ENCODE measurements at regions not wholly inside any gene's neighbourhood (a gene's known extent, or its start where the extent isn't known, plus 50 kb on each side); places are given as distances from the start of the nearest gene placed in this dataset.

GRCh38 chr15:98403569-98403968 lies 244.8 kb upstream of the IGF1R start:
- Histone ChIP-seq H3K27ac (ENCODE audit: low read length) (no peak overlapping the region), H3K36me3 (ENCODE audit: control insufficient read depth, insufficient read depth, low read length) (no peaks in the 10 kb centered on the region), H3K27me3 (ENCODE audit: control insufficient read depth, insufficient read depth, low read length) (no peaks in the 10 kb centered on the region), H3K4me3 (ENCODE audit: low read length) (no peak overlapping the region), H3K4me1 (ENCODE audit: control insufficient read depth, insufficient read depth, low read length) (no peaks in the 10 kb centered on the region), H3K9me3 (ENCODE audit: control insufficient read depth, insufficient read depth, low read length) (no peaks in the 10 kb centered on the region)
- DNase-seq (ENCODE audit: low read depth, low spot score), result no peak
- no CpG with 5 or more reads among the region's 13 CpGs for WGBS (ENCODE audit: insufficient coverage, insufficient read length)

- no peaks in the 10 kb centered on the region for H3K27me3 ChIP-seq (ENCODE audit: control insufficient read depth, insufficient read depth, low read length)
- H3K27ac ChIP-seq (ENCODE audit: low read length), result no peak overlapping the region
- no peaks in the 10 kb centered on the region for H3K4me1 ChIP-seq (ENCODE audit: control insufficient read depth, insufficient read depth, low read length)
- no CpG with 5 or more reads among the region's 2 CpGs for WGBS (ENCODE audit: insufficient coverage, insufficient read length)
- H3K9me3 ChIP-seq (ENCODE audit: control insufficient read depth, insufficient read depth, low read length), result no peaks in the 10 kb centered on the region
- H3K36me3 ChIP-seq (ENCODE audit: control insufficient read depth, insufficient read depth, low read length), result no peaks in the 10 kb centered on the region
- H3K4me3 ChIP-seq (ENCODE audit: low read length), result no peak overlapping the region
- no peak for DNase-seq (ENCODE audit: low read depth, low spot score)
Observed at GRCh38 chr15:98405013-98405412, 243.3 kb upstream of the IGF1R start.

GRCh38 chr15:98408231-98408630 lies 240.1 kb upstream of the IGF1R start:
- no CpG with 5 or more reads among the region's 9 CpGs for WGBS (ENCODE audit: insufficient coverage, insufficient read length)
- Histone ChIP-seq H3K36me3 (ENCODE audit: control insufficient read depth, insufficient read depth, low read length) (no peaks in the 10 kb centered on the region), H3K4me1 (ENCODE audit: control insufficient read depth, insufficient read depth, low read length) (no peaks in the 10 kb centered on the region), H3K27me3 (ENCODE audit: control insufficient read depth, insufficient read depth, low read length) (no peaks in the 10 kb centered on the region), H3K27ac (ENCODE audit: low read length) (no peak overlapping the region), H3K4me3 (ENCODE audit: low read length) (no peak overlapping the region), H3K9me3 (ENCODE audit: control insufficient read depth, insufficient read depth, low read length) (no peaks in the 10 kb centered on the region)
- no peak for DNase-seq (ENCODE audit: low read depth, low spot score)

GRCh38 chr15:98410328-98410727 lies 238.0 kb upstream of the IGF1R start:
- no CpG with 5 or more reads among the region's 2 CpGs for WGBS (ENCODE audit: insufficient coverage, insufficient read length)
- Histone ChIP-seq H3K9me3 (ENCODE audit: control insufficient read depth, insufficient read depth, low read length) (no peaks in the 10 kb centered on the region), H3K36me3 (ENCODE audit: control insufficient read depth, insufficient read depth, low read length) (no peaks in the 10 kb centered on the region), H3K27me3 (ENCODE audit: control insufficient read depth, insufficient read depth, low read length) (no peaks in the 10 kb centered on the region), H3K4me1 (ENCODE audit: control insufficient read depth, insufficient read depth, low read length) (no peaks in the 10 kb centered on the region; the same call in 1 of the 2 replicates), H3K4me3 (ENCODE audit: low read length) (no peak overlapping the region), H3K27ac (ENCODE audit: low read length) (no peak overlapping the region)
- DNase-seq (ENCODE audit: low read depth, low spot score), result no peak

GRCh38 chr15:98412852-98413251 lies 235.5 kb upstream of the IGF1R start:
- Histone ChIP-seq H3K27me3 (ENCODE audit: control insufficient read depth, insufficient read depth, low read length) (no peaks in the 10 kb centered on the region), H3K36me3 (ENCODE audit: control insufficient read depth, insufficient read depth, low read length) (no peaks in the 10 kb centered on the region), H3K4me3 (ENCODE audit: low read length) (no peak overlapping the region), H3K27ac (ENCODE audit: low read length) (no peak overlapping the region), H3K9me3 (ENCODE audit: control insufficient read depth, insufficient read depth, low read length) (no peaks in the 10 kb centered on the region), H3K4me1 (ENCODE audit: control insufficient read depth, insufficient read depth, low read length) (no peaks in the 10 kb centered on the region; the same call in 1 of the 2 replicates)
- WGBS (ENCODE audit: insufficient coverage, insufficient read length), result no CpG with 5 or more reads among the region's 2 CpGs
- DNase-seq (ENCODE audit: low read depth, low spot score), result no peak

GRCh38 chr15:98413933-98414546 lies 234.3 kb upstream of the IGF1R start:
- no CpG with 5 or more reads among the region's 13 CpGs for WGBS (ENCODE audit: insufficient coverage, insufficient read length)
- no peaks in the 10 kb centered on the region; the same call in 1 of the 2 replicates for H3K4me1 ChIP-seq (ENCODE audit: control insufficient read depth, insufficient read depth, low read length)
- no peak overlapping the region for H3K4me3 ChIP-seq (ENCODE audit: low read length)
- H3K27me3 ChIP-seq (ENCODE audit: control insufficient read depth, insufficient read depth, low read length), result no peaks in the 10 kb centered on the region
- no peaks in the 10 kb centered on the region for H3K9me3 ChIP-seq (ENCODE audit: control insufficient read depth, insufficient read depth, low read length)
- no peak for DNase-seq (ENCODE audit: low read depth, low spot score)
- H3K27ac ChIP-seq (ENCODE audit: low read length), result no peak overlapping the region
- no peaks in the 10 kb centered on the region for H3K36me3 ChIP-seq (ENCODE audit: control insufficient read depth, insufficient read depth, low read length)

GRCh38 chr15:98416222-98416855 lies 232.0 kb upstream of the IGF1R start:
- H3K4me3 ChIP-seq (ENCODE audit: low read length), result no peak overlapping the region
- no peak overlapping the region for H3K27ac ChIP-seq (ENCODE audit: low read length)
- no CpG with 5 or more reads among the region's 8 CpGs for WGBS (ENCODE audit: insufficient coverage, insufficient read length)
- no peaks in the 10 kb centered on the region for H3K36me3 ChIP-seq (ENCODE audit: control insufficient read depth, insufficient read depth, low read length)
- no peaks in the 10 kb centered on the region; the same call in 1 of the 2 replicates for H3K4me1 ChIP-seq (ENCODE audit: control insufficient read depth, insufficient read depth, low read length)
- no peak for DNase-seq (ENCODE audit: low read depth, low spot score)
- no peaks in the 10 kb centered on the region for H3K9me3 ChIP-seq (ENCODE audit: control insufficient read depth, insufficient read depth, low read length)
- H3K27me3 ChIP-seq (ENCODE audit: control insufficient read depth, insufficient read depth, low read length), result no peaks in the 10 kb centered on the region; the same call in 1 of the 2 replicates

GRCh38 chr15:98417346-98417745 lies 231.0 kb upstream of the IGF1R start:
- no peak overlapping the region for H3K4me3 ChIP-seq (ENCODE audit: low read length)
- H3K4me1 ChIP-seq (ENCODE audit: control insufficient read depth, insufficient read depth, low read length), result no peaks in the 10 kb centered on the region; the same call in 1 of the 2 replicates
- H3K9me3 ChIP-seq (ENCODE audit: control insufficient read depth, insufficient read depth, low read length), result no peaks in the 10 kb centered on the region
- H3K27ac ChIP-seq (ENCODE audit: low read length), result no peak overlapping the region
- DNase-seq (ENCODE audit: low read depth, low spot score), result no peak
- H3K27me3 ChIP-seq (ENCODE audit: control insufficient read depth, insufficient read depth, low read length), result peaks cover 5% of the 10 kb centered on the region; the same call in 1 of the 2 replicates
- no CpG with 5 or more reads among the region's 12 CpGs for WGBS (ENCODE audit: insufficient coverage, insufficient read length)
- no peaks in the 10 kb centered on the region for H3K36me3 ChIP-seq (ENCODE audit: control insufficient read depth, insufficient read depth, low read length)

GRCh38 chr15:98418122-98418521 lies 230.2 kb upstream of the IGF1R start:
- H3K27me3 ChIP-seq (ENCODE audit: control insufficient read depth, insufficient read depth, low read length), result peaks cover 11% of the 10 kb centered on the region
- H3K4me1 ChIP-seq (ENCODE audit: control insufficient read depth, insufficient read depth, low read length), result no peaks in the 10 kb centered on the region; the same call in 1 of the 2 replicates
- no peaks in the 10 kb centered on the region for H3K9me3 ChIP-seq (ENCODE audit: control insufficient read depth, insufficient read depth, low read length)
- H3K36me3 ChIP-seq (ENCODE audit: control insufficient read depth, insufficient read depth, low read length), result no peaks in the 10 kb centered on the region
- no peak overlapping the region for H3K27ac ChIP-seq (ENCODE audit: low read length)
- WGBS (ENCODE audit: insufficient coverage, insufficient read length), result no CpG with 5 or more reads among the region's 11 CpGs
- no peak overlapping the region for H3K4me3 ChIP-seq (ENCODE audit: low read length)
- DNase-seq (ENCODE audit: low read depth, low spot score), result no peak

GRCh38 chr15:98419173-98419780 lies 229.1 kb upstream of the IGF1R start:
- Histone ChIP-seq H3K27me3 (ENCODE audit: control insufficient read depth, insufficient read depth, low read length) (peaks cover 11% of the 10 kb centered on the region), H3K4me1 (ENCODE audit: control insufficient read depth, insufficient read depth, low read length) (no peaks in the 10 kb centered on the region), H3K4me3 (ENCODE audit: low read length) (no peak overlapping the region), H3K9me3 (ENCODE audit: control insufficient read depth, insufficient read depth, low read length) (no peaks in the 10 kb centered on the region), H3K36me3 (ENCODE audit: control insufficient read depth, insufficient read depth, low read length) (no peaks in the 10 kb centered on the region), H3K27ac (ENCODE audit: low read length) (no peak overlapping the region)
- DNase-seq (ENCODE audit: low read depth, low spot score), result no peak
- no CpG with 5 or more reads among the region's 5 CpGs for WGBS (ENCODE audit: insufficient coverage, insufficient read length)
